ENCODE measurements at regions not wholly inside any gene's neighbourhood (a gene's known extent, or its start where the extent isn't known, plus 50 kb on each side); places are given as distances from the start of the nearest gene placed in this dataset.

DNA sequence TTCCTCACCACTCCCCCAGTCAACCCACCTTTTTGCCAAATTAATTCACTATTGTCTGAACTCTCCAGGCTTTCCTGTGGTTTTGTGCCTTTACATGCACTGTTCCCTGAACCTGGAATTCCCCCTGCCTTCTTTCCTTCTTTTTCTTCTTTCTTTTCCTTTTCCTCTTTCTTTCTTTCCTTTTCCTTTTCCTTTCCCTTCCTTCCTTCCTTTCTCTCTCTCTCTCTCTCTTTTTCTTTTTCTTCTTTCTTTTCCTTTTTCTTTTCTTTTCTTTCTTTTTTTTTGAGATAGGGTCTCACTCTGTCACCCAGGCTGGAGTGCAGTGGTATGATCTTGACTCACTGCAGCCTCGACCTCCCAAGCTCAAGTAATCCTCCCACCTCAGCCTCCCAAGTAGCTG, 56.6 kb upstream of the CDC42BPA start:
- no peak for DNase-seq (ENCODE audit: low read depth)

DNA sequence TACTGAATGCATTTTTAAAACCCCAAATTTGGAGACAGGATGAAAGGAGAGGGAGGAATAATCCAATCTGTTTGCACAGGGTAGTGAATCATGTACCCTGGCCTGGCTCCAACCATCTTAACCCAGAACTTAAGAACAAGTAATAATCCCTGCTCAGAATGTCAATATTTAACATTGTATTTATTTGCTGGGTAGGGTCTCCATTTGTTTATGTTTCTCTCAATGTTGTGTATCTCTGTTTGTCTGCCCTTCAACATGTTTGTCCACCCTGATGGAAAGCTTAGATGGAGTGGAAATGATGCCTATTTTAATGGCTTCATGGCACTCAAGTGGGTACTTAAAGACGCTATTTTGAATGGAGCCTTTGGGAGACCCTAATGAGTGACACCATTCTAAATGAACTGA, 54.4 kb upstream of the CDC42BPA start:
- peak; percentile 44 for DNase-seq (ENCODE audit: low read depth)

DNA sequence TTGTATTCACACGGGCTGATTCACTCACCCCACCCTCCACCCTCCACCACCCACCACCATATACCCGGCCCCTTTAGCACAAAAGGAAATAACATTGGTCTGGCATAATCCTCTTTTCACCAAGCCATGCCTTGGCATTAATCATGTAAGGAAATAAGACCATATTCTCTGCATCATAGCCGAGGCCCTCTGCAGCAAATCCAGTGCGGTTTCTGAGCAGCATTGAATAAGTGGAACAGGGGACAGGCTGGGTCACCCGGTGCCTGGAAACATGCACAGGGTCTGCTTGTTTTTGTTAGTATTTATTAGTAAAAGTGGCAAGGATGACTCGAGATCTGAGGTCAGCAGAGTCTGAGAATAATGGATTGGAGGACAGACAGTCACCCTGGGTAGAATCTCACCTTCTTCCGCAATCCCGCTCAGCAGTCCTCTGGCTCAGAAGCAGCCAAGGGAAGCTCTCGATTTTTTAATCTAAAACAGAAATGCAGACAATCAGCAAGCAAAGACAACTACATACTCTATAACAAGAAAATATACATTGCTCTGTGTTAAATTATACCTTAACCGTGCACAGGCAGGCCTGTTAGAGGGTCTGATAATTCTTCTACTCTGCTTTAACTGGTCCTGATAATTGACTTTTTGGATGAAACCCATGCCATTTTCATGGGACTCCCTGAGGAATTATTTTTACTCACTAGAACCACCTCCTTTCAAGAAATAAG, 52.4 kb upstream of the CDC42BPA start:
- no peak for DNase-seq (ENCODE audit: low read depth)

DNA sequence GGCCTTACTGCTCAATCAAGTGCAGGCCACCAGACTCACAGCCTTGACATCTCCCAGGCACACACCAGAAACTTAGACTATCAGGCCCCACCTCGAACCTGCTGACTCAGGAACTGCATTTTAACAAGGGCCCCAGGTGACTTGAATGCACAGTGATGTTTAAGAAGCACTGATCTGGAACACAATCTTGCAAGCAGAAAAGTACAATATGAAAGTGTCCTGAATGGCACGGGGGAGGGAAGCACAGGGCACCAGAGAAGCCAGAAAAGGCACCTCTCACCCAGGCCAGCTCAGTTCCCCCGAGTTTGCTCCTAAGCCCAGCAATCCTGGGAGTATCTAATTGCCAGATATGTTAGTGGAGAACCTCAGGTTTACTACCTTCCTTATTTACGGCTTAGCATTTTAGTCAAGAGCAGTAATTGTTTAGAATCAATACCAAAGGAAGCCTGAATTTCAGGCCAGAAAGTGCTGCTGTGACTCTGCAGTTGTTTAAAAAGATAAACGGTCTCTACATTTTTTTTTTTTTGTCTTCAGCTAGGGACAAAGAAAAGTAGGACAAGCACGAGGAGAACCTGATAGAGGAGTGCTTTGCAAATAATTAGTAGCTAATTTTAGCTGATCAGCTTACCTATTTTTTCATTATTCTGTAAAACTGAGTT, 50.9 kb upstream of the CDC42BPA start:
- no peak for DNase-seq (ENCODE audit: low read depth)
